ENCODE measurements at regions not wholly inside any gene's neighbourhood (a gene's known extent, or its start where the extent isn't known, plus 50 kb on each side); places are given as distances from the start of the nearest gene placed in this dataset.

DNA sequence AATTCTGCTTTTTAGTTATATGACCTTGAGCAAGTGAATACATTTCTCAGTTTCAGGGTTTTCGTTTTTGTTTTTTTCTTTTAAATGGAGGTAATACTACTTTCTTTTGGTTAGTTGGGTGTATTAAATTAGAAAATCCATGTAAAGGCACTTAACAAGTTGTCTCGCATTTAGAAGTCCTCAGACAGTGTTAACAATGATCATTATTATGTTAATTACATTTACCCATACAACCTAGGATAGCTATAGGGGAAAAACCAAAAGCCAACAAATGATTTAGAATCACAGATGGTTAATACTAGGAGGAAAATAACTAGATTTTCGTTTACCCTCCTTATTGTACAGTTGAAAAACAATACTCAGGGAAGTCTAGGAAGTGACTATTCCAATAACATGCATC, 972.2 kb upstream of the WWC1 start:
- intact Hi-C loops (cut with micrococcal nuclease): no loop called here
- no peaks in the 10 kb centered on the region for H3K79me2 ChIP-seq (ENCODE audit: control insufficient read depth, insufficient read depth, low read length)
- H3K27me3 ChIP-seq (ENCODE audit: control insufficient read depth in 2 of 2, insufficient read depth in 2 of 2, low read length in 2 of 2): no peaks in the 10 kb centered on the region
- H4K20me1 ChIP-seq (replicated peaks; ENCODE audit: control insufficient read depth, extremely low read depth, insufficient read depth, low read length): no peaks in the 10 kb centered on the region
- FAIRE-seq (no peak), DNase-seq (ENCODE audit: low read depth, low spot score) (no peak)
- POLR2A ChIA-PET: no interaction called here
- no peak overlapping the region for H2AFZ ChIP-seq (ENCODE audit: low read depth, low read length)
- H3K4me1 ChIP-seq (ENCODE audit: control insufficient read depth, extremely low read depth, insufficient read depth, low read length): no peaks in the 10 kb centered on the region
- H3K4me3 ChIP-seq (replicated peaks in 1 of 3; ENCODE audit: insufficient read depth in 1 of 3, low read depth in 1 of 3, low read length in 3 of 3): no peak overlapping the region
- dilution Hi-C loops (cut with MboI; ENCODE audit: extremely low pct_ligation_motif_present, low sequenced_read_pairs): no loop called here
- H3K27ac ChIP-seq (ENCODE audit: insufficient read depth, low read depth, low read length): no peak overlapping the region
- no peaks in the 10 kb centered on the region for H3K9me1 ChIP-seq (replicated peaks; ENCODE audit: control insufficient read depth, extremely low read depth, insufficient read depth, low read length)
- no peaks in the 10 kb centered on the region for H3K9me3 ChIP-seq (replicated peaks; ENCODE audit: control insufficient read depth, insufficient read depth, low read length)
- no peak overlapping the region for H3K9ac ChIP-seq (replicated peaks; ENCODE audit: extremely low read depth, insufficient read depth, low read length)
- H3K4me2 ChIP-seq (ENCODE audit: insufficient read depth, low read length): no peak overlapping the region
- CTCF ChIA-PET: no interaction called here
- TF ChIP-seq POLR2A (IDR thresholded peaks at IDR 0.05; ENCODE audit: low read depth, low read length): no peak
- TF ChIP-seq, protein P1, sequence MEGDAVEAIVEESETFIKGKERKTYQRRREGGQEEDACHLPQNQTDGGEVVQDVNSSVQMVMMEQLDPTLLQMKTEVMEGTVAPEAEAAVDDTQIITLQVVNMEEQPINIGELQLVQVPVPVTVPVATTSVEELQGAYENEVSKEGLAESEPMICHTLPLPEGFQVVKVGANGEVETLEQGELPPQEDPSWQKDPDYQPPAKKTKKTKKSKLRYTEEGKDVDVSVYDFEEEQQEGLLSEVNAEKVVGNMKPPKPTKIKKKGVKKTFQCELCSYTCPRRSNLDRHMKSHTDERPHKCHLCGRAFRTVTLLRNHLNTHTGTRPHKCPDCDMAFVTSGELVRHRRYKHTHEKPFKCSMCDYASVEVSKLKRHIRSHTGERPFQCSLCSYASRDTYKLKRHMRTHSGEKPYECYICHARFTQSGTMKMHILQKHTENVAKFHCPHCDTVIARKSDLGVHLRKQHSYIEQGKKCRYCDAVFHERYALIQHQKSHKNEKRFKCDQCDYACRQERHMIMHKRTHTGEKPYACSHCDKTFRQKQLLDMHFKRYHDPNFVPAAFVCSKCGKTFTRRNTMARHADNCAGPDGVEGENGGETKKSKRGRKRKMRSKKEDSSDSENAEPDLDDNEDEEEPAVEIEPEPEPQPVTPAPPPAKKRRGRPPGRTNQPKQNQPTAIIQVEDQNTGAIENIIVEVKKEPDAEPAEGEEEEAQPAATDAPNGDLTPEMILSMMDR (IDR thresholded peaks at IDR 0.05; ENCODE audit: extremely low read depth in 1 of 2, insufficient read depth in 1 of 2, low read depth in 1 of 2, low read length in 2 of 2): no peak
- no peak for TF ChIP-seq GATA2 (IDR thresholded peaks at IDR 0.05; ENCODE audit: insufficient read depth, insufficient read length, low read depth, low read length)
- TF ChIP-seq JUN (IDR thresholded peaks at IDR 0.05; ENCODE audit: borderline replicate concordance, insufficient read depth, insufficient read length, low read depth): no peak
- no peak for TF ChIP-seq EZH2 (IDR thresholded peaks at IDR 0.05; ENCODE audit: borderline replicate concordance, low read depth, low read length, severe bottlenecking)
- no peak for TF ChIP-seq FOS (IDR thresholded peaks at IDR 0.05; ENCODE audit: borderline replicate concordance, insufficient read depth, low read length)
- no TSS peak for BruUV-seq (replicated peaks)
- H3K36me3 ChIP-seq (ENCODE audit: control insufficient read depth in 2 of 2, extremely low read depth in 1 of 2, insufficient read depth in 2 of 2, low read length in 2 of 2): no peaks in the 10 kb centered on the region

DNA sequence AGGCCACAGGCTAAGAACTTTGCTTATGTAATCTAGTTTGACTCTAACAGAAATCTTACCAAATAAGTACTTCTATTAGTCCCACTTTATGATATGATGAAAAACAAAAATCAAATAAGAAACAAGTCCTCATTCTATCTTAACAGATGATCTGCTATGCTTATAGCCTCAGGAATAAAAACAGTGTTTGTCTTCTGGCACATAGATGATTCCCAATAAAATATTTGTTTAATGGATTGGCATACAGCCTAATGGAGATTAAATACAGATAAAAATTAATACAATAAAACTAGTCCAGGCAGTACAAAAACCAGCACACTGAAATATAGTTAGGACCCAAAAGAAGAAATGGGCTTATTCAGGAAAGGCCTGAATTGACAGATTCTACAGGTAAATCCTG, 971.4 kb upstream of the WWC1 start:
- Histone ChIP-seq H4K20me1 (replicated peaks; ENCODE audit: control insufficient read depth, extremely low read depth, insufficient read depth, low read length) (no peaks in the 10 kb centered on the region), H3K27me3 (ENCODE audit: control insufficient read depth in 2 of 2, insufficient read depth in 2 of 2, low read length in 2 of 2) (no peaks in the 10 kb centered on the region), H3K9me1 (replicated peaks; ENCODE audit: control insufficient read depth, extremely low read depth, insufficient read depth, low read length) (no peaks in the 10 kb centered on the region), H3K36me3 (ENCODE audit: control insufficient read depth in 2 of 2, extremely low read depth in 1 of 2, insufficient read depth in 2 of 2, low read length in 2 of 2) (no peaks in the 10 kb centered on the region), H2AFZ (ENCODE audit: low read depth, low read length) (no peak overlapping the region), H3K4me2 (ENCODE audit: insufficient read depth, low read length) (no peak overlapping the region), H3K27ac (ENCODE audit: insufficient read depth, low read depth, low read length) (no peak overlapping the region), H3K79me2 (ENCODE audit: control insufficient read depth, insufficient read depth, low read length) (no peaks in the 10 kb centered on the region), H3K4me1 (ENCODE audit: control insufficient read depth, extremely low read depth, insufficient read depth, low read length) (no peaks in the 10 kb centered on the region), H3K9ac (replicated peaks; ENCODE audit: extremely low read depth, insufficient read depth, low read length) (no peak overlapping the region), H3K9me3 (replicated peaks; ENCODE audit: control insufficient read depth, insufficient read depth, low read length) (no peaks in the 10 kb centered on the region), H3K4me3 (replicated peaks in 1 of 3; ENCODE audit: insufficient read depth in 1 of 3, low read depth in 1 of 3, low read length in 3 of 3) (no peak overlapping the region)
- TF ChIP-seq MYC (IDR thresholded peaks at IDR 0.05; ENCODE audit: low read depth, low read length): no peak
- no peak for TF ChIP-seq JUN (IDR thresholded peaks at IDR 0.05; ENCODE audit: borderline replicate concordance, insufficient read depth, insufficient read length, low read depth)
- no peak for TF ChIP-seq GATA2 (IDR thresholded peaks at IDR 0.05; ENCODE audit: insufficient read depth, insufficient read length, low read depth, low read length)
- TF ChIP-seq FOS (IDR thresholded peaks at IDR 0.05; ENCODE audit: borderline replicate concordance, insufficient read depth, low read length): no peak
- TF ChIP-seq, protein P1 (IDR thresholded peaks at IDR 0.05; ENCODE audit: extremely low read depth in 1 of 2, insufficient read depth in 1 of 2, low read depth in 1 of 2, low read length in 2 of 2): no peak
- TF ChIP-seq POLR2A (IDR thresholded peaks at IDR 0.05; ENCODE audit: low read depth, low read length): no peak
- TF ChIP-seq, protein P2, sequence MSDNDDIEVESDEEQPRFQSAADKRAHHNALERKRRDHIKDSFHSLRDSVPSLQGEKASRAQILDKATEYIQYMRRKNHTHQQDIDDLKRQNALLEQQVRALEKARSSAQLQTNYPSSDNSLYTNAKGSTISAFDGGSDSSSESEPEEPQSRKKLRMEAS (IDR thresholded peaks at IDR 0.05; ENCODE audit: insufficient read depth, insufficient read length): no peak
- no peak for TF ChIP-seq EZH2 (IDR thresholded peaks at IDR 0.05; ENCODE audit: borderline replicate concordance, low read depth, low read length, severe bottlenecking)
- TF ChIP-seq POLR2AphosphoS5 (IDR thresholded peaks at IDR 0.05; ENCODE audit: insufficient read depth, low read depth, low read length): no peak
- intact Hi-C loops (cut with micrococcal nuclease) (no loop called here), dilution Hi-C loops (cut with MboI; ENCODE audit: extremely low pct_ligation_motif_present, low sequenced_read_pairs) (no loop called here)
- ChIA-PET CTCF (no interaction called here), POLR2A (no interaction called here)
- FAIRE-seq: no peak
- no TSS peak for BruUV-seq (replicated peaks)
- no peak for DNase-seq (ENCODE audit: low read depth, low spot score)

All from endothelial cell of umbilical vein (primary cell).